OCI-LY7 (cell line): ENCODE measurements at regions not wholly inside any gene's neighbourhood (a gene's known extent, or its start where the extent isn't known, plus 50 kb on each side); places are given as distances from the start of the nearest gene placed in this dataset.

Experiments used
- CTCF ChIP-seq: fragments of 200-600 bp; sonication (generic); conservative IDR thresholded peaks from 2 replicates; pipeline ENCODE4 v1.5.1; 2014; ENCODE audit warnings: mild to moderate bottlenecking, antibody characterized with exemption, low read length, moderate library complexity, mixed read lengths
- EZH2phosphoT487 ChIP-seq: fragments of 200-600 bp; sonication (generic); IDR thresholded peaks from 2 replicates; pipeline ENCODE4 v1.6.1; 2018; ENCODE audit warnings: low read depth, borderline replicate concordance, mild to moderate bottlenecking, mixed run types, antibody characterized with exemption, low read length, moderate library complexity, mixed read lengths

GRCh38 chr12:31820832-31821231 is 92.0 kb upstream of the AMN1 start:
- no peak for TF ChIP-seq CTCF
- no peak for TF ChIP-seq EZH2phosphoT487
